ENCODE measurements at regions not wholly inside any gene's neighbourhood (a gene's known extent, or its start where the extent isn't known, plus 50 kb on each side); places are given as distances from the start of the nearest gene placed in this dataset.
"Not testable (repeated sequence)": the region's sequence is repeated elsewhere in the genome, so short reads cannot be mapped to it uniquely, and the experiment has no call there.

DNA sequence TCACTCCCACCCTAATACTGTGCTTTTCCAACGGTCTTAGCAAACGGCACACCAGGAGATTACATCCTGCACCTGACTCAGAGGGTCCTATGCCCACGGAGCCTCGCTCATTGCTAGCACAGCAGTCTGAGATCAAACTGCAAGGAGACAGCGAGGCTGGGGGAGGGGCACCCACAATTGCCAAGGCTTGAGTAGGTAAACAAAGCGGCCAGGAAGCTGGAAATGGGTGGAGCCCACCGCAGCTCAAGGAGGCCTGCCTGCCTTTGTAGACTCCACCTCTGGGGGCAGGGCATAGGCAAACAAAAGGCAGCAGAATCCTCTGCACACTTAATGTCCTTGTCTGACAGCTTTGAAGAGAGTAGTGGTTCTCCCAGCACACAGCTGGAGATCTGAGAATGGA lies 450.2 kb downstream of the DIRAS2 start:
- DNase-seq, result not testable (repeated sequence)

DNA sequence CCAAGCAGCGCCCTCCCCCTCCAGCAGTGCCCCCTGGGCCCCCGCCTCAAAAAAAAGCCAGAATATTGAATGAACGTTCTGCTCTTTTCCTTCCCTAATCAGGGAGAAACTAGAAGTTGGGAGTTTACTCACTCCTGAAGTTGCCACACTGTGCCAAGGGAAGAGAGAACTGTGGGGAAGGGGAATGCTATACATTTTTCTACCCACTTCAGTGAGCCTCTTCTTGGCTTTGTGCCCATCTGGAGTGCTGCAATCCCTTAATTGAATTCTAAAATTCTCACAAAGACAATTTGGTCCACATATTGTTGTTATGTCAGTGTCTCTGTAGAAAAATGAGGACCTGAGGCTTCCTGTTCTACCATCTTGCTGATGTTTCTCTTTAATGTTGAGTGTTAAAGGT lies 443.7 kb downstream of the DIRAS2 start:
- no peak for DNase-seq

DNA sequence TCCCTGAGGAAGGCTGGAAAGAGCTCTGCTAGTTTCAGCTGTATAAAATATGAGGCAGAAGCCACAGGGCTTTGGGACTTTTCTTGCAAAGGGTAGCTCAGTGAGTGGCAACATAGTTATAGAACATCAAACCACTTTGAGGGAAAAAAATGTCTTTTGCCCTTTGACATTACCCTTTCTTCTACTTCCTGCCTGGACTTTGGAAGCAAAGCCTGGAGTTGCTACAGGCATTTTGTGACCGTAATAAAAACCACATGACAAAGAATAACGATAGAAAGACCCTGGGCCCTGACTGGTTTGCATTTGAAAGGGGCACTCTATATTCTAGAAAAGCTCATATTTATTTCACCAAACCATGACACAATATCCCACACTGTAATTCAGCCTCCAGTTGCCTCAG lies 440.9 kb downstream of the DIRAS2 start:
- no peak for DNase-seq

DNA sequence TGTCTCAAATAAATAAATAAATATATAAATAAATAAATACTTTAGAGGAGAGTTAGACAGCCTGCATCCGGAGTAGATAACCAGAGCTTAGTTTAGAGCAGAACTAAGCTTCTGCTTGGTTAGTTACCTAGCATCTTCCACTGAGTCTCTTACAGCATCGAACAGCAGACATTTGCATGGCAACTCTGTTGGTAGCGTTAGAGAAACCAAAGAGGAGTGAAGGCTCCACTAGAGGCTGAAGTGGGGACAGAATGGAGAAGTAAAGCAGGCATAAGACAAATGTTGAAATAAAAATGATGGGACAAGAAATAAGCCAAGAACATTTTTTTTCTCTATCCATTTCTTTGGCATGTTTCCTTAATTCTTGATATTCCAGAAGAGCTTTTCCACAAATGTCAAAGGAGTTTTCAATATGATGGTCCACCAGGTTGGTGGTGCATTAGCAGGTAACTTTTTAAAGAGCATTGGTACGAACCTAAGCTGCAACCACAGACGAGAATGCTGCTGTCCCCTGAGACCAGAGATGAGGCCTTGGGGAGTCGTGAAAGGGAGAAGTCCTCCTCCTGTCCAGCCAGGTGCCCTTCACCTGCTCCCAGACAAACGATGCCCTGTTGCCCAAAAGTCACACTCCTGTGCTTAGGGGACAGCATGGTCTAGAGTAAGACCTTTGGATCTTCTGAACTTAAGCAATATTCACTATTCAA lies 438.3 kb downstream of the DIRAS2 start:
- DNase-seq, result no peak

DNA sequence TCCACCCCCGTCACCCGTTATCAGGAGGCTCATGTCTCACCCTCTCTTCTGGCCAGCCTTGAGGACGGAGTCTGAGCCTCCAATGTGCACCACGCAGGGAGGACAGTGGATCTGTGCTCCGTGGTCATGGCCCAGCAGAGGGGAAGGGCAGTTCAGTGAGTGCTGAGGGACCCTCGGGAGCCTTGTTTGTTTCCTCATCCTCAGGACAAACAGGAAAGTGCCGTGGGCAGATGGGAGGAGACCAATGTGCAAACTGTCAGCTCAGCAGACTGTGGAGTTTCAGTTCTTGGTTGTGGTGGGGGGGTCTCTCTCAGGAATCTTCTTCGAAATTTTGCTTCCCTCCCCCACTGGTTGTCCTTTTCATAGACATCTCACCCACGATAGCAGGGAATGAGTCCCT lies 429.6 kb downstream of the DIRAS2 start:
- DNase-seq, result not testable (repeated sequence)

DNA sequence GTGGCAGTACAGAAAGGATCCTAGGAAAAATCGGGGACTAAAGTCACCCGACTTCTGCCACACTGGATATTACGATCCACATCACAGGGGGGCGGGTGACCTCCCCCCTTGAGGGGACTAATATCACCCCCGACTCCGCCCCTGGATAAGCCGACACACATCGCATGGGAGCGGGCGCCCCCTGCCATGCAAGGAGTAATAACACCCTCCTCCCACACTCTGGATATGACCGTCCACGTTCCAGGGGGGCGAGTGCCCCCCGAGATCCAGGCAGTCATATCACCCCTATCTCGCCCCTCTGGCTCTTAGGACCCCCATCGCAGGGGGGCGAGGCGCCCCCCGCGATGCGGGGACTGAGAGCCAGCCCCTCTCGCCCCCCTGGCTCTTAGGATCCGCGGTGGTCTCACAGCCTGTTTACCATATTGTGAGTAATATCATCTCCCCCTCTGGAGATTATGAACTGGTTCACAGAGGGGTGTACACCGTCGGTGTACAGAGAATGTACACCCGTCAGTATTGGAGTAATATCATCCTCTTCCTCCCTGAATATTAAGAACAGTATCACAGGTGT lies 423.0 kb downstream of the DIRAS2 start:
- no peak for DNase-seq

DNA sequence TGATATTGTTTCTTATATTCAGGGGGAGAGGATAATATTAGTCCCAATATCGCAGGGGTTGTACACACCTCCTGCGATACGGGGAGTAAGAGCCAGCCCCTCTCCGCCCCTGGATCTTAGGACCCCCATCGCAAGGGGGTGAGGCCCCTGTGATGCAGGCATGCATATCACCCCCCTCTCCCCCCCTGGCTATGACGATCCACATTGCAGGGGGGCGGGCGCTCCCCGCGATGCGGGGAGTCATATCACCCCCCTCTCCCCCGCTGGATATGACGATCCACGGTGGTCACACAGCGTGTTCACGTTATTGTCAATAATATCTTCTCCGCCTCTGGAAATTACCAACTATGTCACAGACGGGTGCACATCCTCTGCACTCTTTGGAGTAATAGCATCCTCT lies 420.7 kb downstream of the DIRAS2 start:
- DNase-seq, result not testable (repeated sequence)

DNA sequence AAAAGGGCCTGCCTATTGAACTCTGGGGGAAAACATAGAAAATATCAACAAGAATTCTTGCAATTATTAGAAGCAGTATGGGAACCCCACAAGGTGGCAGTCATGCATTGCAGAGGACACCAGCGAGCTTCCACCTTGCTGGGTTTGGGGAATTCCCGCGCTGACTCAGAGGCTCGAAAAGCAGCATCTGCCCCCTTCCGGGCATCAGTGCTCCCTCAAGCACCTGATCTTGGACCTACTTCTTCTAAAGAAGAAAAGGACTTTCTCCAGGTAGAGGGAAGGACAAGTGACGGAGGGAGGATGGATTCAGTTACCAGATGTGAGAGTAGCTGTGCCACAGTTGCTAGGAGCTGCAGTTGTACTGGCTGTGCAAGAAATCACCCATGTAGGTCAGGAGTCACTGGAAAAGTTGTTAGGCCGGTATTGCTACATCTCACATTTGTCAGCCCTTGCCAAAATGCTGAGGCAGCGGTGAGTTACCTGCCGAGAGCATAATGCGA lies 415.7 kb downstream of the DIRAS2 start:
- peak; percentile 2 to 39 for DNase-seq

DNA sequence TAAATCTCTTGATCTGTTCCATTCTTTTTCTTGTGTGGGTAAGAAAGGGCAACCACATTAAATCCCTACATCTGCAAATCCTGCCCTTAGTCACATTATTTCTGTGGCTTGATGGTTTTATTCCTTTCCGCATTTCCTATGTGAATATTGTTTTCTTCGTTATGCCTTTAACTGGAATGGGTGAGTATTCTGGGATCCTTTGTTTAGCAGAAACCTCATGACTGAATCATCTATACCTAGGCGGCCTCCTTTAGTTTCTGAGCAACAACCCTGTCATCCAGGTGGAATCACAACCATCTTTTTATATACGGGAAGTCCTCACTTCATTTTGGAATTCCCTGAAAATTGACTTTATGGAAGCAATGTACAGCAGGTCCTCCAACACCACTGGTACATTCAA lies 409.5 kb downstream of the DIRAS2 start:
- not testable (repeated sequence) for DNase-seq

DNA sequence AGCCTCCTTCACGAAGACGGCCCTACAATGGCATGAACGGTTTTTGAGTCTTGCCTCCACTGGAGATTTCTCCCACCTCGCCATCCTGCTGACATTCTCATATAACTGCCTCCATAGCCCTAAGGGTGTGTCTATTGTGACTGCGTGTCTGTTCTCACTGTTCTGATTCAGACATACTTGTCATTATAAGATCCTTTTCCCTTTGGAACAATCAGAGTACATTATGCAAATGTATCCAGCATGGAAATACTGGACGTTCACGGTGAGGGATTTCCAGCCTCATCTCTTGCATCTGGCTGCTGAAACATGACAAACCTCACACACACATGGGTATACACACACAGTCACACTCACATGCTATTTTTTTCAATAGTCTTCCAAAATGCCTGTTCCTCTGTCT lies 402.1 kb downstream of the DIRAS2 start:
- peak in 1 of 2 experiments; percentile 6 for DNase-seq

DNA sequence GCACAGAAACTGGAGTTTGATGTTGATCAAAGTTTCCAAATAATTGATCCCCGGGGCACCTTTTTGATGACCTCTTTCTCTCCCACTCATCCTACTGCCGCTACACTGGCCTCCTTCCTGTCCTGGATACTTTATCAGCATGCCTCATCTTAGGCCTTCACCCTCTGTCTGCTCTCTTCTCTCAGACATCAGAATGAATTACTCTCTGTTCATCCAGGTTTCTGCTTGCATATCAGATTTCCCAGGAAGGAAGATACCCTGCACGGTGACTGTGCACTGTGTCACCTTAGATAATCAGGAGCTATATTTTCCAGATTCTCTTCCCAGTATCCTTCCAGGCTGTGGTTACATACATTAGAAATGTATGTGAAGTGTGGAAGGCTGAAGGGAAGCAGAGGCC lies 397.0 kb downstream of the DIRAS2 start:
- no peak for DNase-seq

DNA sequence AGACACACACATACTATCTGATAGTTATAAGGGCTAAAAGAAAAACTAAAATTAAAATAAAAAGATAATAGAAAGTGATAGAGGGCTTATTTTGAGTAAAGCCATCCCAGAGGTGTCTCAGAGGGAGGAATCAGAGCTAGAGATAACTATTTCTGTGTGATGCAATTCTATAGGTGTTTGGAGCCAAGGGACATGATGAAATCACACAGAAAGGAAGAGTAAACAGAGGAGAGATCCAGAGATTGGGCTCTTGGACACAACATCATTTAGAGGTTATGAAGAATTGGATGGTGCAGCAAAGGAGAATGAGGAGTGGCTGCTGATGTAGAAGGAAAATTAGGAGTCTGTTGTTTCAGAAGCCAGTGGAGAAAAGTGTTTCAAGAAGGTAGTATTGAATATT lies 393.5 kb downstream of the DIRAS2 start:
- DNase-seq, result no peak

DNA sequence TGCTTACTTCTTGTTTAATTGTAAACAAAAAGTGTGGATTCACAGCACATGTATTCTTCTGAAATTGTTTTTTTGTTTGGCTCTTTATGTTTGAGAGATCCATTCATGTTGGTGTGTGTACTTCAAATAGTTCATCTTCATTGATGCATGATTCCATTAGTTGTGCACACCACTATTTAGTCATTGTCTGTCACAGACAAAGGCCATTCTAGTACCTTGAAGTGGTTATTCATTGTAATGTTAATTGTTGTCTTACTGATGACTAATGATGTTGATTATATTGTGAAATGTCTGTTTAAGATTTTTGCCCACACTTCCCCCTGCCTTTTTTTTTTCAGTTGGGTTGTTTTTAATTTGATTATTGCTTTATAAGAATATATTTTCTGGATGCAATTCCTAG lies 391.3 kb downstream of the DIRAS2 start:
- DNase-seq, result no peak

DNA sequence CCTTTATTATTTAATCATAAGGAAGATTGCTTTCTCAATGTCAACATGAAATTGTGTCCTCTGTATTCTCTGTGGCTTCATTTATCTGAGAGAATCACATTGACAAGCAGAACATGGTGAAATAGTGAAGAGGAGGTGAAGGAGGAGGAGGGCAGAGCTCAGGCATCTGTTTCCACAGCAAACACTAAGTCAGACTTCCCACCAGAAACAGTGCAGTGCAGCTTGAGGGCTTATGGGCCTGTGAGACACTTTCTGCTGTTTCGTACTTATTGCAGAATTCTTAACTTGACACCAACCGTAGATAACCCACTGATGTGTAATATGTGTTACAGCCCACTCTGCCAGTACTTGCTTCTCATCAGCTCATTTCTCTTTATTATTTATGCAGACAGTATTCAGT lies 386.3 kb downstream of the DIRAS2 start:
- DNase-seq, result no peak

DNA sequence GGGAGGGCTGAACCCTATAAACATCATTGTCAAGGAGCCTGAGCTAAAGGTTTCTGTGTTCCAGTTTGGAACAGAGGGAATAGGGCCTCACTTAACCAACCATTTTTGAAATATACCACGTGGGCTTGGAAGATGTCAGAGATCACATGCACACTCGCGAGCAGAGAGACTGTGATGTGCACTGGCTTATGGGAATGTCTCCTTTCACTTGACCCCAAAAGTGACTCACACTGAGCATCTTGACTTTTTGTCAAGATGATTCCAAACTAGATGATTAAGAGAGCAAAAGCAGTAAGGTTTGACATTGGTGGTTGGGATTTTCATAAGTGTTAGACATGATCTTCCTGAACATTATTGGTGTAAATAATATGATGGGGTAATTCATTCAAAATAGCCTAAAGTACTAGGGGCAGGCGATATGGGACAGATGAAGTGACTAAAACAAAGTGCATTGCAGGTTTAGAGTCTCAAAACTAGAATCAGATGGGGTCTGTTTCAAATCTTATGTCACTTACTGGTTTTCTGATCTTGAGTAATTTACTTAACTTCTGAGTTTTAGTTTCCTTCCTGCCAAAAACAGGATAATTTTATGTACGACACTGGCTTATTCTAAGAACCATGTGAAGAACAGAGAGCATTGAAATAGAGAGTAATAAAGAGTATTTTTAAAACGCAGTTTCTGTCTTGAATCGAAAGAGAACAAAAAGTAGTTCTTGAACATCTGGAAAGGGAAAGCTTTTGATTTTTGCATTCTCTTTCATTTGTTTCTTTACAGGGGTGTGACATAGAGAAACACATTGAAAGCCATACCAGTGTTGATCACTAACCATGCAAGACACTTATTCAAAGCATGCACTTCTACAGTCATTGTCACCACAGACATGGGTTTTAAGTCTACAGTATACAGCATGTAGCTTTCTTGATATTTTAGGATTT lies 383.0 kb downstream of the DIRAS2 start:
- no peak for DNase-seq

DNA sequence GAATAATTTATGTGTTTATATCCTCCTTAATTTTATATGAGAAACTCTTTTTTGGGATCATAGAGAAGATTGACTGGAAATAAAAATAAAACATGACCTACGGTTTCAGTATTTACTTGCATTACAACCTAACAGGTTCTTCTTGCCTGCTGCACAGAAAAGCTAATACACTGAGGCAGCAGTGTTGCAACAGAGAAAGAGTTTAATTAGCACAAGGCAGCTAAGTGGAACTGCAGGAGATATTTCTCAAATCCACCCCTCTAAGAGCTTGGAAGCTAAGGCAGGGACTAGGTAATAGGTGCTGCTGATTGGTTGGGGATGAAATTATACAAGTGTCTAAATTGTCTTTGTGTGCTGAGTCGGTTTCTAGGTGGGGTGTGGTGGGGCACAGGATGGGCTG lies 380.9 kb downstream of the DIRAS2 start:
- DNase-seq, result no peak

DNA sequence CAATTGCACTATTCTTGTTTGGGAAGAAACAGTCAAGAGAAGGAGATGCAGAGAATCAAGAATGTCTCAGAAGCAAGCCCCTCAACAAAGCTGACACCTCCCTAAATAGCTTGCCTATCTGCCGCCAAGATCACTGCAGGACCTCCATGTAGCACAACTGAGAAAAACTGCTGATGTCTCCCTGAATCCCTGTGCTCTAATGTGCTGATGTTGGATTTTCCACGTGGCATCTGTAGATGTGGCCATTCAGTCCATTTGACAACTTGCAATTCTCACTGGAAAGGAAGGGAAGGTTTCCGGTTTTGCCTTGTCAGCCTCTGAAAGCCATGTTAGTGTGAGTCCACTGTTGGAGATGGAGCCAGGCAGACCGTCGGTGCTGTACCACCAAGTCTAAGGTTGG lies 374.0 kb downstream of the DIRAS2 start:
- DNase-seq, result no peak

DNA sequence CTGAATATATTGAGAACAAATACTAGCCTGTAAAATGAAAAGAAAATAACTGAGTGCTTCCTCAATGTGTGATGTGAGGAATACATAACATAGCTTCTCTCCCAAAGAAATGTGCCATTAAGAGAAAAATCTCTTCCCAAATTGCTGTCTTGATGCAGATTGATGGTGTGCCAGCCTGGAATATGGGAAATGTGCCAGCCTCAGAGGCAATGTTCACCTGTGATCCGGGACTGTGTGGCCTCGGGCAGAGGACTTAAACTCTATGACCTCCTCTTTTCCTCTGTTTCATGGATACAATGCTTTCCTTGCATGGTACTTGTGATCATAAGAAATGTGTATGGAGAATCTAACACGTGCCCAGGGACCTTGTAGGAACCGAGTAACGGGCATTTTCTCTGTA lies 370.9 kb downstream of the DIRAS2 start:
- no peak for DNase-seq

DNA sequence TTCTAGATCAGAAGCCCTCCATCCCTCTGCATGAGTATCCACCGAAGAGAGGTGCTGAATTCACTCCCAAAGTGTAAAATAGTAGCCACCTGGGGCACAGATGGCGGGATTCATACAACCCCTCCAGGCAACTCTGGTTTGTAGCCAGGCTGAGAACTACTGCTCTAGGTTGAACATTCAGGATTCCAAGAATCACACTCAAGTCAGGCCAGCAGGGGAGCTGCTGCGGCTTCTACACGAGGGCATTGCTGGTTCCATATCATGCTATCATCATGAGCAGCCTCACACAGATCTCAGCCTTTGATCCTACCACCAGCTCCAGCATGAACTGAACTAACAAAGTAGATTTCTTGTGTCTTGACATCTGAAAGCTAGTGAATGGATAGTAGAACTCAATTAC lies 367.9 kb downstream of the DIRAS2 start:
- no peak for DNase-seq

DNA sequence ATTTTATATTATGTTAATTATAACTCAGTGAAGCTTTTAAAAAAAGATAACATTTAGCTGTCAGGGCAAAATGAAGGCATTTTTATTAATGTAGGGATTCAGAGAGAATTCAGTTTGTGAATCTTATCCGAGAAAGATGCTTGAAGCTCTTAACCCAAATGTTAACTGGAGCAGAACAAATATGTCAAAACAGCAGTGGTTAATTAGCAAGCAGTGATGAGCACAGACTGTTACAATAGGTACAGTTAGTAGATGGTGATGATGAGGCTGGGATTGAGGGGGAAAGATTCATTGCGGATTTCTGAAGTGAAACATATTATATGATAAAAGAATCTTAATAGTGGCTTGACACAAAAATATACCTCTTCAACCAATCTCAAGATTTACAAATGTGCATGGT lies 356.7 kb downstream of the DIRAS2 start:
- no peak for DNase-seq

DNA sequence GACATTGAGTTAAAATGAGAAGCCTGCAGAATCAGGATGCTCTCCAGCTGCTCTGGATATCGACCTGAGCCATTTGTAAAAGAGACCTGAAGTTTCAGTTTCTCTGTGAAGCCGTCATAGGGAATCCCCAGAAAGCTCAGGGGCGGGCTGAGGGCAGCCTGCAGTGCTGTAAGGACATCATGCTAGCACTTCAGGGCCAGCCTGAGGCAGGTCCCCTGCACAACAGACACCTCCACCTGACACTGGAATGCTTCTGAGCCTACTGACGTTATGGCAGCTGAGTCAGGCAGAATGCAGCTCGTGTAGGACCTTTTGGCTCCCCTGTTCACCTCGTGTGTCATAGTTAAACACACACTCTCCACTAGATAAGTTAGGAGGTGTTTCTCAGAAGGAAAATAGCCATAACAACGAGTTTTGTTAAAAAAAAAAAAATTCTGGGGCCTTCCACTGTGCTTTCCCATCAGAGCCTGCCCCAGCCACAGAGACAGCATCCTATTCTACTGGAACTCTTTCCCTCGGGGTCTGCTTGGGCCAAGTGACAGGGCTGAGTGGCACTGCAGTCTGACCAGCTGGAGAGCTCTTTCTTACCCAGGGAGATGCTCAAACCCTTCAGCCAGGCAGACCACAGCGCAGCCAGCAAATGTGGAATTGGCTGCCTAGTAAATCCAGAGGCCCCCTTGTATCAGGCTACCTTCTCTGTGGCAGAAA lies 354.9 kb downstream of the DIRAS2 start:
- no peak for DNase-seq

DNA sequence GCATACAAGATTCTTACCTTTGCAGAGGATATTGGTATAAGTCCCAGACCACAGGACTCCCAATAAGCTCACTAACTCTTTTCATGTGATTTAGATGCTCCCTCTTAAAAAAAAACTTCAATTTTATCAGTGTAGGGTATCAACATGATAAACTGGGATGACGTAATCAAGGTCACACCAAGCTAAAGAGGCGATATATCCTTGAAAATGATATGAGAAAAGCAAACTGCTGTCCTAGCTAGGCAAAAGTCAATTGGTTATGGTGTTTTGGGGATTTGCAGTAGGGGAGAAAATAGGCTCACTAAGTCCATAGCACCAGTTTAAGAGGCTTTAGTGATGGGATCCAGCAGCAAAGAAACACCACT lies 354.4 kb downstream of the DIRAS2 start:
- DNase-seq, result no peak

All from NCI-H524 (cell line).